ENCODE measurements at regions not wholly inside any gene's neighbourhood (a gene's known extent, or its start where the extent isn't known, plus 50 kb on each side); places are given as distances from the start of the nearest gene placed in this dataset.
"Not testable (repeated sequence)": the region's sequence is repeated elsewhere in the genome, so short reads cannot be mapped to it uniquely, and the experiment has no call there.

DNA sequence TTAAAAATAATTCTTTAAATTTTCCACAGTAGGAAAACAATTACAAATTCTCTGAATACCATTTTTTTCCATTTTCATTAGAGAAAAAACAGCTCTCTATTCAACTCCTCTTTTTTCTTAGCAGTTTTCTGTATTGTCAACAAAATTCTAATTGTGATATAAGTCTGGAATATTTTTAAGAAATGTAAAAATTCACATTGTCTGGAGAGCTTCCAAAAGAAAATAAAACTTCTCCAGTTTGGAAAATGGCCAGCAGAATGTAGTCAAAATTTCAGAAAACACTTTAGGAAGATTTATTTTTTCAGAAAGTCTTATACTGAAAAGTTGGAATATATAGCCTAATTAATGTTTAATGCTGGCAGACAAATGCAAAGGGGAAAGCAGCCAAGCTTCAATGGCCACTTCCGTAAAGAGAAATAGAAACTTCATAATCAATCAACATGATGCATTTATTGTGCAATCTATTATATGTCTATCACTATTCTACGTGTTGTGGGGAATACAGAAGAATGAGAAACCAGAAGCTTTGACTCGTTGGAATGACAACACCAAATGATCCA is 733.2 kb upstream of the PKDCC start:
- no peak for DNase-seq (ENCODE audit: low spot score)

GRCh38 chr2:41319437-41319836 is 728.4 kb upstream of the PKDCC start:
- no peak for DNase-seq (ENCODE audit: low spot score)

DNA sequence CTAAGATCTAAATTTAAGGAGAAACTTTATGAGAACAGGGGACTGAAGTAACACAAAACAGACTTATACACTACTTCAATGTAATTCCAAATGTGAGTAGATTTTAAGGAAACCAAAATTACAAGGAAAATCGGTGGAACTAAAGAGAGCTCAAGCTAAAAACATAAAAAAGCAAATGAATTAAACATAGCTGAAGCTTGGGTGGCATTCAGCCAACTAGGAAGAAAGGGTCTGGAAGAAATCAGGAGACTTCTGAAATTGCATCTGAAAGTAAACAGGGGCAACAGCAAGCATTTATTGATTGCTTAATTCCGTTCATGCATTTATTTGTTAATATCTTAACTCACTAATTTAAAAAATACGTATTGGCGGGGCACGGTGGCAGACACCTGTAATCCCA is 727.3 kb upstream of the PKDCC start:
- no peak for DNase-seq (ENCODE audit: low spot score)

DNA sequence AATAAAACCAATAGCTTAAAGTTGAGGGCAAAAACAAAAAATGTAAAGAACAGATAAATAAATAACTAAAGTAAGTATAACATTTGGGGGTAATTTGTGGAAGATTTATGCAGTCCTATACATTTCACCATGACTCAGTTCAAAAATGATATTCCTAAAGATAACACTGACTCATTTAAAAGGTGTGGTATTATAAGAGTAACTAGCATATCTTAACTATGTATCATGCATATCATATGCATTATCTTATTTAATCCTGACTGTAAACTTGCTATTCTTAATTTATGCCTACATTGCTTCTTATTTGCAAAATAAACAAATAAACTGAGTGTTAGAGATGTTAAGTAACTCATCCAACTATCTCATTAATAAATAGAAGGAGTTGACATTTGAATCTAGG is 726.5 kb upstream of the PKDCC start:
- no peak for DNase-seq (ENCODE audit: low spot score)

- DNase-seq (ENCODE audit: low spot score): no peak
Measured at GRCh38 chr2:41326851-41327250, 721.0 kb upstream of the PKDCC start.

DNA sequence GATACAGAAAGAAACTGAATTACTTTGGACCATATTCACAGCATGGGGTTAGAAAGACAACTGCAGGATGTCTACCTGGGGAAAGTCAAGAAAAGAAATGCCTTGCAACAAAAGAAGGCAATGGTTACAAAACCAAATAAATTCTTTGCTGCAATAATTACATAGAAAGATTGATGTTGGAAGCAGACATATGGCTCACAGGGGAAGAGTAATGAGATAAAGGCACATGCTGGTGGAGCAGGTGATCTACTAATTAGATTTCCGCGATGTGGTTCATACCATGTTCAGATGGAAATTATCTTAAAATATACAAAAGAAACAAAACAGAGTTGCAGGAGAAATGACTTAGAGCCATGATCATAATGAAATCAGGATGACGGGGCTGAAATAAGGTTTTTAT is 718.8 kb upstream of the PKDCC start:
- no peak for DNase-seq (ENCODE audit: low spot score)

DNA sequence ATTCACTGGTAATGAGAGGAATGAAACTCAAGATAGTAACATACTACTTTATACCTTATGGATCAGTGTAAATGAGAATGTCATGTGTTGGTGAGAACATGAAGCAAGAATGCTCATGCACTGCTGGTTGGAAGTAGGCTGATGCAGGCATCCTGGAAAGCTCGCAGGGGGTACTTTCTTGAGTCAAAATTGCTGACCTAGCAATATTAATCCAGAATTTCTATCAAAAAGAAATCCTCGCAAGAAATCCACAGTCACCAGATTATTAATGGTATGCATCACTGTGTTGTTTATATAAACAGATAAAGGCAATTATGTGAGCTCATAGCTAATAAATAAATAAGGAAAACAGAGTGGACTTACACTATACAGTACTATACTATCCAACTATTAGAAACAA is 713.7 kb upstream of the PKDCC start:
- no peak for DNase-seq (ENCODE audit: low spot score)

DNA sequence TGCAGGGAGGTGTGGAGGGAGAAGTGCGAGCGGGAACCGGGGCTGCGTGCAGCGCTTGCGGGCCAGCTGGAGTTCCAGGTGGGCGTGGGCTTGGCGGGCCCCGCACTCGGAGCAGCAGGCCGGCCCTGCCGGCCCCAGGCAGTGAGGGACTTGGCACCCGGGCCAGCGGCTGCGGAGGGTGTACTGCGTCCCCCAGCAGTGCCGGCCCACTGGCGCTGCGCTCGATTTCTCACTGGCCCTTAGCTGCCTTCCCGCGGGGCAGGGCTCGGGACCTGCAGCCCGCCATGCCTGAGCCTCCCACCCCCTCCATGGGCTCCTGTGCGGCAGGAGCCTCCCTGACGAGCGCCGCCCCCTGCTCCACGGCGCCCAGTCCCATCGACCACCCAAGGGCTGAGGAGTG is 712.2 kb upstream of the PKDCC start:
- DNase-seq (ENCODE audit: low spot score): not testable (repeated sequence)

GRCh38 chr2:41337956-41338355 is 709.9 kb upstream of the PKDCC start:
- no peak for DNase-seq (ENCODE audit: low spot score)

- no peak for DNase-seq (ENCODE audit: low spot score)
Measured at GRCh38 chr2:41344529-41344928, 703.3 kb upstream of the PKDCC start.

- DNase-seq (ENCODE audit: low spot score): no peak
Measured at GRCh38 chr2:41353060-41353459, 694.8 kb upstream of the PKDCC start.

DNA sequence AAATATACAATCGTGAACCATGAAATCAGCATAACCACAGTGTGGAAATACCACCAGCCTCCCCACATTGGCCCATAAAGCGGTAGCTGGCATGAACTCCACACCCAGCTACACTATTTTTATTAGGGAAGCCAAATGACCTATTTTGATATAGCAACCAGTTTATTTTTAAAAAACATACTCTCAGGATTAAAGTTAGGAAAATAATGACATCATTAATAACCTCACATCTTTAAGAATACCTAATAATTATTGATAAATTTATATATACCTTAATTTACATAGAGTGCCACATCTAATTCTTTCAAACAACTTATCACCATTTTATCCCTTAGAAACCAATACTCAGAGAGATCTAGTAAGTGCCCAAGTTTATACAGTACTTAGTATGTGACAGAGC is 692.0 kb upstream of the PKDCC start:
- no peak for DNase-seq (ENCODE audit: low spot score)

DNA sequence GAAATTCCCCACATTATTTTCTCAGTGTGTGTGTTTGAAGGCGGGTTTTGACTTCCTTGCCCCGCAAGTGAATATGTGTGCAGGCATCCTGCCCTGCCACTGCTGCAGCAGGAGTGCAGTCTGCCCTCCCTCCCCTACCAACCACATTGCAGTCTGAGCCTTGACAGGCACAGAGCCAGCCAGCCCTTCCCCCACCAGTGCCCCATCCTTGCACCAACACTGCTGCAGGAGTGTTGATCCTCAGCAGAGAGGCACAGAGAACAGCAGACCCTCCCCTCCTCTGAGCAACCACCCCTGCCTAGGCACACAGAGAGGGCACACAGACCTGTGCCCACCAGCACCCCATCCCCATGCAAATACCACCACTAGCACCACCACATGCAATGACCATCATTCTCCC is 683.0 kb upstream of the PKDCC start:
- DNase-seq (ENCODE audit: low spot score): no peak

- DNase-seq (ENCODE audit: low spot score): no peak
Measured at GRCh38 chr2:41375901-41376300, 671.9 kb upstream of the PKDCC start.

- DNase-seq (ENCODE audit: low spot score): no peak
Measured at GRCh38 chr2:41377837-41378236, 670.0 kb upstream of the PKDCC start.

DNA sequence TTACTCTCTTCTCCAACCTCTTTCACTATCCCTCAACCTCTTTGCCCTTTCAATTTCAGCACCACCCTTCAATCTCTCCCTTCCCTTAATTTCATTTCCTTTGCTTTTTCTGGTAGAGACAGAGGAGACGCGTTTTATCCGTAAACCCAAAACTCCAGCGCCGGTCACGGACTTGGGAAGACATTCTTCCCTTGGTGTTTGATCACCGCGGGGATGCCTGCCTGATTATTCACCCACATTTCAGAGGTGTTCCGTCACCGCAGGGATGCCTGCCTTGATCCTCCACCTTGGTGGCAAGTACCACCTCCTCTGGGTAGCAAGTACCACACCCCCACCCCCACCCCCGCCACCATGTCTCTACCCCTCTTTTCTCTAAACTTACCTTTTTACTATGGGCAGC is 669.4 kb upstream of the PKDCC start:
- DNase-seq (ENCODE audit: low spot score): no peak

- no peak for DNase-seq (ENCODE audit: low spot score)
Measured at GRCh38 chr2:41379496-41380221, 668.2 kb upstream of the PKDCC start.

DNA sequence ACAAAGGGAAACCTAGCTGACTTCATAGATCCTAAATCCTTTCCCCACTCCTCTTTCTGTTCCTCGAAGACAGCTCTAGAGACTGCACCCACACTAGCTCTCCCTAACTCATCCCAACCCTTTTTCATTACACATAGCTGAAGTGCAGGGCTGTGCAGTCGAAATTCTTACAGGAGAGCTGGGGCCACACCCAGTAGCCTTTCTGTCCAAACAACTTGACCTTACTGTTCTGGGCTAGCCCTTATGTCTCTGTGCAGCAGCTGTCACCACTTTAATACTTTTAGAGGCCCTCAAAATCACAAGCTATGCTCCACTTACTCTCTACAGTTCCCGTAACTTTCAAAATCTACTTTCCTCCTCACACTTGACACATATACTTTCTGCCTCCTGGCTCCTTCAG is 666.1 kb upstream of the PKDCC start:
- no peak for DNase-seq (ENCODE audit: low spot score)

- no peak for DNase-seq (ENCODE audit: low spot score)
Measured at GRCh38 chr2:41387519-41387918, 660.3 kb upstream of the PKDCC start.

DNA sequence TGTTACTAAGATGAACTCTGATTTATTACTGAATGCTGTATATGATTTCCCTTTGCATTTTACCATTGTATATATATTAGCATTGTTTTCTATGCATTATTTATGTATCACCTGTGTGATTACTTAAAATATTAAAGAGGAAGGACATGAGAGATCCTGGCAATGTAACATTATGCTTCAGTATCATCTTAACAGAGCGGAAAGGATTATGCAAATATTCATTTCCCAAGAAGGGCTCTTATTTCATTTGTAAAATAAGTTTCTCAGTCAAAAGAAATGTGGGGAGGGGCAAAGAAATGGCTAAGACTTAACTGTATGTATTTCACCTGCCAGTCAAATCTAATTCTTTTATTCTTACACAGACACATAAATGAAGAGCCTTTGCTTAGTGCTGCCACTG is 654.2 kb upstream of the PKDCC start:
- no peak for DNase-seq (ENCODE audit: low spot score)

DNA sequence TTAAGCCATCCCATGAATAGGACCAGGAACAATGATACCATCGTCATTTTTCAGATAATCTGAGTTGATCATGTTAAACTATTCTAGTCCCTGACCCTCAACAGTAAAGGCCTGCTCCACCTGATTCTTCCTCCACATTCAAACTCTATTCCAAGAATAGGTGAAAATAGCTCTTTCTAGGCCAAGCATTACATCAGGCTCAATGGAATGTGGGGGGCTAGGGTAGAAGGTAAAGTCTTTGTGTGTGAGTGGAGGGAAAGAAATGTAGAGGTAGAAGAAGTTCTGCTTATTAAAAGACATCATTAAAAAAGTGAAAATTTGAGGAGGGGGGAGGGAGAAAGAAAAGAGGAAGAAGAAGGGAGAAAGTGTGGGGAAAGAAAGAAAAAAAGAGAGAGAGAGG is 653.3 kb upstream of the PKDCC start:
- DNase-seq (ENCODE audit: low spot score): no peak

DNA sequence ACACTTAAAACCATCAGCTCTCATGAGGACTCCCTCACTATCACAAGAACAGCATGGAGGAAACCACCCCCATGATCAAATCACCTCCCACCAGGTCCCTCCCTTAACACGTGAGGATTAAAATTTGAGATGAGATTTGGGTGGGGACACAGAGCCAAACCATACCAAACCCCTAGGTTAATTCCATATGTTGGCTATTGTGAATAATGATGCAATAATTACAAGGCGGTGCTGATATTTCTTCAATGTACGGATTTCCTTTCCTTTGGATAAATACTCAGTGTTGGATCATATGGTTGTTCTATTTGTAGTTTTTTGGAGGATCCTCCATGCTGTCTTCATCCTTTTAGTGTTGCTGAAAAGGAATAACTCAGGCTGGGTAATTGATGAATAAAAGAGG is 652.1 kb upstream of the PKDCC start:
- DNase-seq (ENCODE audit: low spot score): no peak

DNA sequence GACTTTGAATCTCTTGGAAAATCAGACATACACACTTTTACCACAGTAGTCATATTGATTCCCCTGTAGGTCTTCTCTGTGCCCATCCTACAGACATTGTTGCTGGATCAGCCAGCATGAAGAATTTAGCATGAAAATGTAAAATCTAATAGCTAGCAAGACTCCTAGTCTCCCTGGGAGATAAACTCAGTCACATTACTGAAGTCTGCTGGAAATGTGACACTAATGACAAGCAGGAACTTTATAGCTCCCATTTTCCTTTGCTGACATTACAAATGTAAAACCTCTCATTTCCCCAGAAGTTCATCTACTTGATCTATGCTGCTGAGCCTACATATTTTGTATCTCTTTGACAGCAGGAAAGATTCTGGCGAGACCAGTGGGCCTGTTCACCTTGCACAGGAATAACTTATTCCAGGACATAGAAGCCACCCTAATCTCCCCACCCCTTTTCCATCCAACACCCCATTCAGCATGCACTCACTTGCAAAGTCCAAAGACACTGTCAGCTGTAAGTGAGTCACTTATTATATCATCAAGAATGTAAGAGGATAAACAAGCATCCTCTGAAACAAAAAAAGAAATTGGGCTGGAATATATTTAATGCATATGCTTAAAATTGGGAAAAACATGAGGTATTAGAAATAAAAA is 648.3 kb upstream of the PKDCC start:
- DNase-seq (ENCODE audit: low spot score): no peak

All from CD4-positive, alpha-beta T cell treated with Interleukin-15 for 4 hours (primary cell).